ENCODE measurements at regions not wholly inside any gene's neighbourhood (a gene's known extent, or its start where the extent isn't known, plus 50 kb on each side); places are given as distances from the start of the nearest gene placed in this dataset.
"Not testable (repeated sequence)": the region's sequence is repeated elsewhere in the genome, so short reads cannot be mapped to it uniquely, and the experiment has no call there.

- peaks cover 8% of the 10 kb centered on the region for H3K27me3 Mint-ChIP-seq (ENCODE audit: low read depth)
- H3K27ac Mint-ChIP-seq = no peak overlapping the region
- CTCF ChIA-PET = interaction anchor here (1.4 kb wide), 1 partner anchor 13 kb away, joined by 4 read pairs; no protein-coding TSS in a partner anchor
- intact Hi-C loops (cut with micrococcal nuclease) = no loop called here
- peaks cover 1% of the 10 kb centered on the region for H3K36me3 Mint-ChIP-seq (ENCODE audit: low read depth)
- H3K9me3 Mint-ChIP-seq = no peaks in the 10 kb centered on the region
- no peak overlapping the region for H3K4me3 Mint-ChIP-seq
- no peak for DNase-seq
- no peaks in the 10 kb centered on the region for H3K4me1 Mint-ChIP-seq (ENCODE audit: low read depth)
Measured at GRCh38 chr10:28768227-28768626, 90.9 kb downstream of the BAMBI start.

GRCh38 chr10:28769091-28769604 is 91.8 kb downstream of the BAMBI start:
- no peak for DNase-seq
- no peaks in the 10 kb centered on the region for H3K9me3 Mint-ChIP-seq
- no peak overlapping the region for H3K4me3 Mint-ChIP-seq
- intact Hi-C loops (cut with micrococcal nuclease) = no loop called here
- peaks cover 1% of the 10 kb centered on the region for H3K36me3 Mint-ChIP-seq (ENCODE audit: low read depth)
- CTCF ChIA-PET = no interaction called here
- H3K4me1 Mint-ChIP-seq (ENCODE audit: low read depth) = no peaks in the 10 kb centered on the region
- peaks cover 3% of the 10 kb centered on the region for H3K27me3 Mint-ChIP-seq (ENCODE audit: low read depth)
- no peak overlapping the region for H3K27ac Mint-ChIP-seq

- H3K4me1 Mint-ChIP-seq (ENCODE audit: low read depth); DNase-seq; H3K27me3 Mint-ChIP-seq (ENCODE audit: low read depth); H3K4me3 Mint-ChIP-seq; H3K36me3 Mint-ChIP-seq (ENCODE audit: low read depth); intact Hi-C loops (cut with micrococcal nuclease); CTCF ChIA-PET; H3K27ac Mint-ChIP-seq; H3K9me3 Mint-ChIP-seq: not testable (repeated sequence)
Measured at GRCh38 chr10:28771580-28772090, 94.3 kb downstream of the BAMBI start.

- Mint-ChIP-seq H3K4me1 (ENCODE audit: low read depth) (no peaks in the 10 kb centered on the region), H3K4me3 (no peak overlapping the region), H3K36me3 (ENCODE audit: low read depth) (peaks cover 1% of the 10 kb centered on the region), H3K27ac (no peak overlapping the region), H3K9me3 (peaks cover 4% of the 10 kb centered on the region), H3K27me3 (ENCODE audit: low read depth) (no peaks in the 10 kb centered on the region)
- intact Hi-C loops (cut with micrococcal nuclease) = no loop called here
- no peak for DNase-seq
- CTCF ChIA-PET = no interaction called here
Measured at GRCh38 chr10:28774051-28774995, 97.0 kb downstream of the BAMBI start.

- Mint-ChIP-seq H3K9me3 (peaks cover 4% of the 10 kb centered on the region), H3K4me3 (no peak overlapping the region), H3K36me3 (ENCODE audit: low read depth) (peaks cover 1% of the 10 kb centered on the region), H3K27me3 (ENCODE audit: low read depth) (no peaks in the 10 kb centered on the region), H3K27ac (no peak overlapping the region), H3K4me1 (ENCODE audit: low read depth) (no peaks in the 10 kb centered on the region)
- CTCF ChIA-PET = no interaction called here
- no peak for DNase-seq
- intact Hi-C loops (cut with micrococcal nuclease) = no loop called here
Measured at GRCh38 chr10:28775773-28776172, 98.5 kb downstream of the BAMBI start.

- Mint-ChIP-seq H3K4me1 (ENCODE audit: low read depth) (no peaks in the 10 kb centered on the region), H3K27me3 (ENCODE audit: low read depth) (no peaks in the 10 kb centered on the region), H3K9me3 (peaks cover 4% of the 10 kb centered on the region), H3K4me3 (no peak overlapping the region), H3K36me3 (ENCODE audit: low read depth) (no peaks in the 10 kb centered on the region), H3K27ac (no peak overlapping the region)
- no peak for DNase-seq
- CTCF ChIA-PET = no interaction called here
- intact Hi-C loops (cut with micrococcal nuclease) = no loop called here
Measured at GRCh38 chr10:28776519-28776918, 99.2 kb downstream of the BAMBI start.

GRCh38 chr10:28777911-28778310 is 100.6 kb downstream of the BAMBI start:
- no peak overlapping the region for H3K27ac Mint-ChIP-seq
- CTCF ChIA-PET = no interaction called here
- H3K4me3 Mint-ChIP-seq = no peak overlapping the region
- no peak for DNase-seq
- no peaks in the 10 kb centered on the region for H3K4me1 Mint-ChIP-seq (ENCODE audit: low read depth)
- peaks cover 4% of the 10 kb centered on the region for H3K9me3 Mint-ChIP-seq
- H3K27me3 Mint-ChIP-seq (ENCODE audit: low read depth) = no peaks in the 10 kb centered on the region
- intact Hi-C loops (cut with micrococcal nuclease) = no loop called here
- H3K36me3 Mint-ChIP-seq (ENCODE audit: low read depth) = no peaks in the 10 kb centered on the region

- no peaks in the 10 kb centered on the region for H3K36me3 Mint-ChIP-seq (ENCODE audit: low read depth)
- H3K9me3 Mint-ChIP-seq = peaks cover 4% of the 10 kb centered on the region
- H3K4me3 Mint-ChIP-seq = no peak overlapping the region
- H3K27me3 Mint-ChIP-seq (ENCODE audit: low read depth) = no peaks in the 10 kb centered on the region
- no peak for DNase-seq
- CTCF ChIA-PET = no interaction called here
- intact Hi-C loops (cut with micrococcal nuclease) = no loop called here
- H3K27ac Mint-ChIP-seq = no peak overlapping the region
- no peaks in the 10 kb centered on the region for H3K4me1 Mint-ChIP-seq (ENCODE audit: low read depth)
Measured at GRCh38 chr10:28778524-28778923, 101.2 kb downstream of the BAMBI start.

GRCh38 chr10:28781296-28781695 is 104.0 kb downstream of the BAMBI start:
- Mint-ChIP-seq H3K27ac (no peak overlapping the region), H3K4me3 (no peak overlapping the region), H3K4me1 (ENCODE audit: low read depth) (no peaks in the 10 kb centered on the region), H3K36me3 (ENCODE audit: low read depth) (no peaks in the 10 kb centered on the region), H3K9me3 (no peaks in the 10 kb centered on the region), H3K27me3 (ENCODE audit: low read depth) (no peaks in the 10 kb centered on the region)
- intact Hi-C loops (cut with micrococcal nuclease) = no loop called here
- CTCF ChIA-PET = no interaction called here
- no peak for DNase-seq

GRCh38 chr10:28783087-28783486 is 105.8 kb downstream of the BAMBI start:
- intact Hi-C loops (cut with micrococcal nuclease) = no loop called here
- H3K9me3 Mint-ChIP-seq = no peaks in the 10 kb centered on the region

GRCh38 chr10:28785018-28785417 is 107.7 kb downstream of the BAMBI start:
- Mint-ChIP-seq H3K27ac (no peak overlapping the region), H3K9me3 (no peaks in the 10 kb centered on the region), H3K27me3 (ENCODE audit: low read depth) (peaks cover 12% of the 10 kb centered on the region), H3K36me3 (ENCODE audit: low read depth) (no peaks in the 10 kb centered on the region), H3K4me3 (no peak overlapping the region), H3K4me1 (ENCODE audit: low read depth) (no peaks in the 10 kb centered on the region)
- CTCF ChIA-PET = no interaction called here
- DNase-seq = no peak
- intact Hi-C loops (cut with micrococcal nuclease) = no loop called here

More at GRCh38 chr10:28783087-28783486, 105.8 kb downstream of the BAMBI start:
- Mint-ChIP-seq H3K36me3 (ENCODE audit: low read depth) (no peaks in the 10 kb centered on the region), H3K27me3 (ENCODE audit: low read depth) (peaks cover 4% of the 10 kb centered on the region), H3K4me3 (no peak overlapping the region), H3K4me1 (ENCODE audit: low read depth) (no peaks in the 10 kb centered on the region), H3K27ac (no peak overlapping the region)
- DNase-seq = no peak
- CTCF ChIA-PET = no interaction called here

- Mint-ChIP-seq H3K4me1 (ENCODE audit: low read depth) (no peaks in the 10 kb centered on the region), H3K4me3 (no peak overlapping the region), H3K36me3 (ENCODE audit: low read depth) (no peaks in the 10 kb centered on the region), H3K27ac (no peak overlapping the region), H3K9me3 (no peaks in the 10 kb centered on the region), H3K27me3 (ENCODE audit: low read depth) (peaks cover 12% of the 10 kb centered on the region)
- CTCF ChIA-PET = interaction anchor here (0.6 kb wide), 1 partner anchor 167 kb away, joined by 3 read pairs; no protein-coding TSS in a partner anchor
- DNase-seq = peak; percentile 5
- intact Hi-C loops (cut with micrococcal nuclease) = no loop called here
Measured at GRCh38 chr10:28788252-28788651, 110.9 kb downstream of the BAMBI start.

GRCh38 chr10:28788762-28789161 is 111.4 kb downstream of the BAMBI start:
- Mint-ChIP-seq H3K36me3 (ENCODE audit: low read depth) (no peaks in the 10 kb centered on the region), H3K9me3 (no peaks in the 10 kb centered on the region), H3K4me1 (ENCODE audit: low read depth) (no peaks in the 10 kb centered on the region), H3K27ac (no peak overlapping the region), H3K27me3 (ENCODE audit: low read depth) (peaks cover 12% of the 10 kb centered on the region), H3K4me3 (no peak overlapping the region)
- intact Hi-C loops (cut with micrococcal nuclease) = no loop called here
- CTCF ChIA-PET = no interaction called here
- no peak for DNase-seq

Data from activated naive CD4-positive, alpha-beta T cell treated with anti-CD3 and anti-CD28 coated beads for 36 hours (primary cell).